K562 (cell line): ENCODE measurements at regions not wholly inside any gene's neighbourhood (a gene's known extent, or its start where the extent isn't known, plus 50 kb on each side); places are given as distances from the start of the nearest gene placed in this dataset.

Experiments used
- CEBPB ChIP-seq: fragments of 450-650 bp; IDR thresholded peaks from 2 replicates; pipeline ENCODE4 v1.6.1; 2016; ENCODE audit warnings: missing genetic modification characterization, missing compliant biosample characterization
- CTCF ChIP-seq, 3 experiments: IDR thresholded peaks in 2 of 3; conservative IDR thresholded peaks in 1 of 3; 2 replicates each; pipeline ENCODE4 v1.5.1; 2011 to 2012; ENCODE audit warnings: low read length in 3 of 3, mild to moderate bottlenecking in 3 of 3, control low read depth in 2 of 3, improper control_type of control experiment in 1 of 3, inconsistent platforms in 1 of 3, low read depth in 1 of 3, mixed read lengths in 1 of 3, moderate library complexity in 1 of 3; ENCODE audit not compliant: insufficient read depth in 2 of 3
- TBP ChIP-seq: optimal IDR thresholded peaks from 2 replicates; pipeline ENCODE3; 2011; ENCODE audit warnings: low read depth, low read length, improper control_type of control experiment
- ZZZ3 ChIP-seq: fragments of 450-650 bp; IDR thresholded peaks from 2 replicates; pipeline ENCODE4 v1.6.1; 2016; ENCODE audit warnings: antibody characterized with exemption, mild to moderate bottlenecking, moderate library complexity

DNA sequence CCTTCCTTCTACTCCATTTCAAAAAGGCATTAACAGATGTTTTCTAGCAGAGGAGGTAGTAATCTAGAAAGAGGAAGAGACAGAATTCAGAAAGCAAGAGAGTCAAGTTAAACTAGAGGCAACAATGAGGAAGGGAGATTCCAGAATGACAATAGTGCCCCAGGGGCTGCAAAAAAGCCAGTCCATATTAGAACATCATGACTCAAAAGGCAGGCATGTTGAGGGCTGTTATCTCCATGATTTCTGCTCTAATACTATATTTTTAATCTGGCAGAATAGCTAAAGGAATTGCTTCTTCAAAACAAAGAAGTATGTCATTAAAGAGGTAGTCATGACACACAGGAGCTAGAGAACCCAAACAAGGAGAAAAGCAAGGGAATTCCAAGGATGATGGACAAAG, 599.6 kb downstream of the INHBA start:
- TF ChIP-seq CEBPB (tag) (no peak), ZZZ3 (no peak), TBP (no peak), CTCF (IDR thresholded peaks at IDR 0.05 in 2 of 3, conservative IDR thresholded peaks at IDR 0.05 in 1 of 3; ENCODE audit: insufficient read depth in 2 of 3, low read depth in 1 of 3, low read length in 3 of 3) (no peak)
